ENCODE measurements at regions not wholly inside any gene's neighbourhood (a gene's known extent, or its start where the extent isn't known, plus 50 kb on each side); places are given as distances from the start of the nearest gene placed in this dataset.

DNA sequence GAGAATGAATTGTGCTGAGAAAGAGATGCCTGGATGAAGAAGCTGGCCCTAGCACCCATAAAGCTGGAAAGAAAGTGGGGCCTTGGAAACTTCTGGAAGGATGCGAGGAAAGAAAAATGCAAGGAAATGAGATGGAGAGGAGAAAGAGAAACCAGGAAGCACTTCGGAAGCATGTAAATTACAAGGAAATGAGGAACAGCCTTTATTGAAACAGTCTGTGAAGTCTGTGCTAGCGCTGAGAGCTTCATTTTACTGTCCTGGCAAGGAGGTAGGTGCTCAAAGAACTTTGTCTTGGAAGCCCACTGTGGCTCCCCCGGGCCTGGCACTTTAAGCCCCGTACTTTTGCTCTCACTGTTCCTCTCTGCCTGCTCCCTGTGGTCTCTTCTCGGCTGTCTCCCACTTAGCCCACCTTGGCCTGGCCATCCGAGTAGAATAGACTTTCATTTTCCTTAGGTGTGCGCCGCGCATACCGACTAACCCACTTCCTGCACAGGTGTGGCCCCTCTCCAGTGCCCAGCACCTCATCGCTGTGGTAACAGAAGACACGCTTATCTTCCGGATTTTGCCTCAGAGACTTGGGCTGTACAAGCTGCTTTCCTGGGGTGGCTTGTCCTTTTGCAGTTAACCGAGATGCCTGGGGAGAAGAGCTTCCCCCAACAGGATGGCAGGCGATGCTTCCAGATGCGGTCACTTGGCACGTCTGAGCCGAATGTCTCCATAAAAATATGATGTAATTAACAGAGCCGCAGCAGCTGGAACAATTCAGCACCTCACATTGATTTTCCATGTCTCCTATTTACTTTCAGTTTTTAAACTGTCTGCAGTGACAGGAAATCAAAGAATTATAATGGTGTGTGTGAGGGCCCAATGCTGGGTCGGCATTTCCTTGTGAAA is 199.6 kb downstream of the HRH4 start:
- peak; percentile 80 for DNase-seq (ENCODE audit: low spot score)
- intact Hi-C loops (cut with DNase I) = no loop called here

DNA sequence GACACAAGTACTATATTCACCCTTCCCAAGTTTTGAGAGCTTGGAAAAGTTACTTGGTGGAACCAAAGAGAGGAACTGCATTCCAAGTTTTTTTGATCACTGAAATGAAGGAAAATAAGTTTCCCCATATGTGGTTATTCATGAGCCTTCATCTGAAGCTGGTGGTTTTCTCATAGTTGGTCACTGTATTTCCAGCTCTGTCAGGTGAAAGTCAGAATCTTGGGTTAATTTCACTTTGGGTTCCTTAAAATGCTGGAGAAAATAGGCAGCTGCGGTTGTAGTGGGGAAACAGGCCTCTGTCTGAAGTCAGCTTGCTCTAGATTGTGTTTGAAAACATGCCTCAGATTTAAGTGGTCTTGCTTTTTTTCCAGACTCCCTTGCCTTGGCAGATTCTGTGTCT is 200.5 kb downstream of the HRH4 start:
- DNase-seq (ENCODE audit: low spot score) = no peak
- intact Hi-C loops (cut with DNase I) = no loop called here

DNA sequence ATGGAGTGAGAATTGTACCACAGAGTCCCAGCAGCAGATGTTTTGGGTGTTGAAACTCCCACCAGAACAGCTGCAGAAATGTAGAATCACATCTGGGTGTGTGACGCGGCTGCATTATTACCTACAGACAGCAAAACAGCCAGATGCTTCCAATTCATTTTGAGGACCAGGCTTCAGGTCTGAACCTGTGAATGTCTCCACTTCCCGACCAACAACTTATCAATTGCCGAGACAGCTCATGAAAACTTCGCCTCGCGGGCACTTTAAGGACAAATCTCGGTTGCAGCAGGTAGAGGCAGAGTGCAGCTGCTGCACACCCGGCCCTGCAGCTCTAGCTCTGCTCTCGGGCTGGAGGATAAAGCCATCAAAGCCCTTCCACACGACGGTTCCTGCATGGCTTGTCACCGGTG is 202.0 kb downstream of the HRH4 start:
- intact Hi-C loops (cut with DNase I) = no loop called here

DNA sequence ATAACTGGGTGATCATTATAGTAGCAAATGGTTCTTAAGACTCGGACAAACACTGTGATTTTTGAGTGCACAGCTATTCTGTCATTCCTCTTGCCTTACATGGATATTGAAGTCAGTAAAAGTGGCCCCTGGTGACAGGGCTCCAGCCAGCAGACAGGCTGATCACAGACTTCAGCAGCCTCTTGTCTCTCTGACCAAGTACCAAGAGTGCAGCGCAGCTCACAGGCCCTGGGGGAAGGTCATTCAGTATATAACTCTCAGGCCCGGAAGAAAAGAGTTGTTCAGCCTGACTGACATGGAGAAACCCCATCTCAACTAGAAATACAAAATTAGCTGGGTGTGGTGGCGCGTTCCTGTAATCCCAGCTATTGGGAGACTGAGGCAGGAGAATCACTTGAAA is 202.6 kb downstream of the HRH4 start:
- intact Hi-C loops (cut with DNase I) = no loop called here
- no peak for DNase-seq (ENCODE audit: low spot score)

More for the DNA sequence above, 202.0 kb downstream of the HRH4 start:
- no peak for DNase-seq (ENCODE audit: low spot score)

DNA sequence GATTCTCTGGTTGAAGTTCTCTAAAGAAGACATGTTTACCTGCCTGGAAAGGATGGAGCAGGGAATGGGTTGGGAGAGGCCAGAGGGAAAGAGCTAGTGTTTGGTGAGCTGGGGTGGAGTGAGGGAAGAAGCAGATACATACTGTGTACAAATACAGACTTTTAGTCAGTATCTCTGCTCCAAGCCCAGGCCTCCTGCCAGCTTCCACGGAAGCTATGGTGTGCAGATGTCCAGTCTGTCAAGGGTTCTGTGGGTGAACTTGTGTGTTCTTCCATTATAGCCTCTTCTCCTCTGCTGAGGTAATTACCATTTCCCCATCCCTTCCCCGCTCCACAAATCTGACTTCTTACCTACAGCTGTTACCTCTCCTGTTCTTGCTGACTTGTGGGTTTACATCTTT is 208.6 kb downstream of the HRH4 start:
- DNase-seq (ENCODE audit: low spot score) = no peak
- intact Hi-C loops (cut with DNase I) = no loop called here

DNA sequence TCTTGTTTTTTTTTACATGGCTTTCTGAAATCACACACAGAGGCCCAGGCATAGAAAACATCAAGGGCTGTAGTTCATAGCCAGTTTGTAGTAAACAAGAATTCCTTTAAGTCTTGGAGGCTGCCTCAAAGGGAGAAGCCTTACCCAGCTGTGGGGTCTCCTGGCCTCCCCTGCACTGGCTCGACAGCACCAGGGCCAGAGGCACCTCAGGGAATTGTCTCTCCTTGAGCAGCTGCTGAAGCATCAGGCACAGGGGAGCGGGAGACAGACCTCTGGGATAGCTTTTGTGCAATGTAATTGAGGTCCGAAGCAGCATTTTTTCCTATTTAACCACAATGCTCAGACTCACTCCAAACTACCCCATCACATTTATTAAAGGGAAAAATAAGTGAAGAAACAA is 209.1 kb downstream of the HRH4 start:
- intact Hi-C loops (cut with DNase I) = no loop called here
- DNase-seq (ENCODE audit: low spot score) = no peak

DNA sequence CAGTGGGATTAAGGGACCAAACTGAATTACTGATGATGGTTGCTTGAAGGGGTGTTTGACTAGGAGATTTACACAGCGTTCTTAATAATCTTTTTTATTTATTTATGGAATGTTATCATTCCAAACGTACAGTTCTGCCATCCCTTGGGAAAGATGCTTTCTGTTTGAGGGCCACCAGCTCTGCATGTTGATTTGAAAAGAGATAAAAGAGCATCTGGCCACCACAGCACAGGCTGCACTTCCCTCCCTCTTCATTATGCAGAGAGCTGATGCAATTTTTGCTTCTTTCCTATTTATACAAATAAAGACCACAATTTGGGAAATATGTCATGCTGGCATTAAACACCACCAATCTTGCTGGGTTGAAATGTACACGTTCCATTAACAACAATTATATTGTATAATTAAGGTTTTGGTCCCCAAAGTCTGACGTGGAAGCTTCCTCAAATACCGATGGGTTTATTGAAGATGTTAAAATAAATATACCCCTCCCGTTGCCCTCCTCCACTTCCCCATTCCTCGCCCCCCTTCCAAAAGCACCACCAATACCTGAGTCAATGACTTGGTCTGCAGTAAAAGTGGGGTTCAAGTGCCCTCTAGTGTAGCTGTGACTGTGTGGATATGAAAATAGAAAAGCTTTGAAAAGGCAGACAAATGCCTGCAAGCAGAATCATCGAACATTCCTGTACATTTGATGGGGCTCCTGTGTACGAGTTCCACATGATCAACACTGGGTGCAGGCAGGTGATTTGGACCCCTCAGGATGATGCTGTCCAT is 211.9 kb downstream of the HRH4 start:
- intact Hi-C loops (cut with DNase I) = no loop called here
- DNase-seq (ENCODE audit: low spot score) = no peak

DNA sequence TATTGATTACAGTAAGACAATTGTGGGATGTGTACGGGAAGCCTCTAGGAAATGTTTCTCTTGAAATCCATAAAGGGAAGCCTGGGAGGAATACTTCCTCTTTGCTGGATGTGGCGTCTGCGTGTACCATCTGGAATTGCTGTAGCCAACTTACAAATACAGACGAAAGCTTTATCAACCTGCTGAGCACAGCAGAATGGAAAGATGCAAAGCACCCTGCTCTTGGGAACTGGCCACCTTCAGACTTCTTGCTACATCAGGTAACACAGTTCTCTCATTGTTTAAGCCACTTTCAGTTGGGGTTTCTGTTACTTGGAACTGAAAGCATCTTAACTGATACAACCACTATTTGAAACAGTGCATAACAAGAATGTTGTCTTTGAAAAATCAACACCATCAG is 213.8 kb downstream of the HRH4 start:
- DNase-seq (ENCODE audit: low spot score) = no peak
- intact Hi-C loops (cut with DNase I) = no loop called here

DNA sequence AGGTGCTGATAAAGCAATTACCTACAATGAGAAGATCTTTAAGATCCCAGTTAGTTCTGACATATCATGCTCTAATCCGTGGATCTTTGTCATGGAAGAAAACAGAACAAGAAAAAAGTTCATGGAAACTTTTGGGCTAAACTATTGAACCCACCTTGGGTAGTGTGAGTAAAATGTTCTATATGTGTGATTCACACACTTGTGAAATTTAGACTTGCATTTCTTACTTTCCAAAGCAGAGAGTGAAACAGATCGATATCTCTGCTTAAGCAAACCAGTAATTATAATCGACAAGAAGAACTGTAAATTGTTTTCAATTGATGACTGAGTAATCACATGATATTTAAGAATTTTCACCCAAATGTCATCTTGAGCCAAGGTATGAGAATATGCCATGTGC is 214.2 kb downstream of the HRH4 start:
- no peak for DNase-seq (ENCODE audit: low spot score)
- intact Hi-C loops (cut with DNase I) = no loop called here

DNA sequence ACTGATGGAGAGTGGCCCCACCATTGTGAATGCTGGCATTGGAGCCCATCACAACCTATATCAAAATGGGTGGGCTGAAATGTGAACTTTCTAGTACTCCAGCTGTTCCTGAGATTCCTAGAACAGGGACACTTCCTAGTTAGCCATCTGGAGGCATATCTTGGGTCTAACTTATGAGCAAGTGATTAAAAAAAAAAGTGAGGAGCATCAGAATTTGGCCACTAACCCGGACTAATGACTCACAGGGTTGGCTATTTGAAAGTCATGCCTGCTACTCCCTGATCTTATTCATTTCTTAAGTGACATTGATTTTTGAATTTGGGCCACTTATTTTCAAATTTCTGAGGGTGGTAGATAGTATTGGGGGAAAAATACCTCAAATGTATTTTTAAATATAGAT is 216.6 kb downstream of the HRH4 start:
- no peak for DNase-seq (ENCODE audit: low spot score)
- intact Hi-C loops (cut with DNase I) = no loop called here

DNA sequence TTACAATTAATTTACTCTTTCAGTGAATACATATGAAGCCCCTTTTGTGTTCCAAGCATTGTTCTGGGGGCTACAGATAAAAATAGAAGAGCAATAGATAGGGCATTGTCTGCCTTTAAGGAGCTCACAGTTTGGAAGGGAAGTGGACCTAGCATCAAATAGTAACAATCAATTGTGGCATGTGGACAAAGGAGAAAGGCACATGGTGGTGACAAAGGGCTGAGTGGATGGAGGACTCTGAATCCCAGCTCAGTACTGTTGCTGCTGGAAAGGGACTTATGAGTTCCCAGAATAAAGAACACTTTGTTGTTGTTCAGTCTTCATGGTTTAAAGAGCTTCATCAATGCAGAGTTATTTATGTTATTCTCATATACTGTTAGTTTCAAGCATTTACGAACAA is 217.7 kb downstream of the HRH4 start:
- intact Hi-C loops (cut with DNase I) = no loop called here
- DNase-seq (ENCODE audit: low spot score) = no peak

DNA sequence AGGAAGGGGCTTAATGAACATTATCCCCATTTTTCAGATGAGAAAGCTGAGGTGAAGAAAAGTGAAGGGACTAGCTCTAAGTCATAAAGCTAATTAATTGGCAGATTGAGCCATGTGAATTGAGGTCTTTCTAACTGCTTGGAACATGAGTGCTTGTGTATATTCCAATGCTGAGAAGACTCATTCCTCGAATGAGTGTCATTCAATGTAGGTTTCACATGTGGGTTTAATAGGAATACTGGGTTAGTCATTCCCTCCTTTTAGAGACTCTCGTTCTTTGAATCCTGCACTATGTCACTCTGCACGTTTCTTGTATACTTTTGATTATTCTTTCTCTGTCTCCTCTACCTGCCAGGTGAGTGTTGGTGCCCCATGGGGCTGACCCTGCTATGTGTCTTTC is 218.2 kb downstream of the HRH4 start:
- intact Hi-C loops (cut with DNase I) = no loop called here
- DNase-seq (ENCODE audit: low spot score) = no peak

DNA sequence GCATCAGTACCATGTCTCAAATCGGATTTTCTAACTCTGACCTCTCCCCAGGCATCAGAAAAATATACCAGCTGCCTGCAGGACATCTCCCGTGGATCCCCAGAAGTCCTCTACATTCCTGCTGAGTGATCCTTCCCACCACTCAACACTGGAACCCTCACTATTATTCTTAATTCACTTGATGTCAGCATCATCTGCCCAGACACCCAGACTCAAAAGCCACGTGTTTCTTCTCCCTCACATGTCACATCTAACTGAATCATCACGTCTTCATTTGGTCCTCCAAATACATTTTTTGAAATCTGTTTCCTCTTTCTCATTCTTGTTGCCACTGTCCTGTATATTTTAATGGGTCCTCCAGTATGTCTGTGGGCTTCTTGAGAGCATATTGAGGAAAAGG is 218.6 kb downstream of the HRH4 start:
- no peak for DNase-seq (ENCODE audit: low spot score)
- intact Hi-C loops (cut with DNase I) = no loop called here

DNA sequence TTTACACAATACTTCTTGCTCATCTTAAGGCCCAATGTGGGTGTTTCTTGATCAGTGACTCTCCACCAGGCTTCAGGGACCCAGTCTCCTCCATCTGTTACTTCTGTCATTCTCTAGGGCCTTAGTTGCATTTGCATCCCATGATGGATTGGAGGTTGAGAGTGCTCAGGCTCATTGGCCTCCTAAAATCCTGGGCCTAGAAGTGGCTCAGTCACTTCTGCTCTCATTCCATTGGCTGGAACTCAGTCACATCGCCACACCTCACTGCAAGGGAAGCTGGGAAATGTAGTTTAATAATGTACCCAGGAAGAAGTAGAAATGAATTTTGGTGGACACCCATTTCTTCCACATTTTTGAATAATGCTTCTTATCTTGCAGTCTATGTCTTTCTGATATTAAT is 223.5 kb downstream of the HRH4 start:
- intact Hi-C loops (cut with DNase I) = no loop called here

DNA sequence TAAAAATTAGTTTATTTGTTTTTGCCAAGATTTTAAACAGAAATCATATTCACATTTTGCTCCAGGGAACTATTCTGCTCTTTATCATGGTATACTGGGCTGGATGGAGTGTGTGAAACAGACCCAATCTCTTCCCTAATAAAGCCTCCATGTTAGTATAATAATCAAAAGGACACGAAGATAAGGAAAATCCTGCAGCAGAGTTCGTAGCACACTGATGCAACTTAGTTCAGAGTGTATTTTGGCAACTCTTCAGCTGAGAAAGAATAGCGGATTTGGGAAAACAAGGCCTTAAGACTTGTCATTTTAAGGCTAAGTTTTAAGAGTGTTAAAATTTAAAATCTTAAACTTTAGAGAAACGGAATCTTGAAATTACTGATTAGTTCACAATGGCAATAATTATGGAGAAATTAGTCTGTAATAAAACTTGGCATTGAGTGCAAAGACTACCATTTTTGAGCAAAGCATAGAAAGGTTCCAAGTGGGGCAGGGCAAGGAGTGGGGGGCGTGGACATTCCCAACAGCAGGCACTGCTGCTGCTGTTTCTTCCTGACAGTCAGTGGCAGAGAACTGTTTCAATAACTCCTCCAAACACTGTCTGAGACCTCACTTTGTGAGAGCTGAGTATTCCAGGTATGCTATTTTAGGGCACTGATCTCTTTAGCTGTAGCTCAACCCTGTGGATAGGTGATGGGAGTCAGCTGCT is 225.0 kb downstream of the HRH4 start:
- intact Hi-C loops (cut with DNase I) = no loop called here

More for the DNA sequence above, 223.5 kb downstream of the HRH4 start:
- no peak for DNase-seq (ENCODE audit: low spot score)

DNA sequence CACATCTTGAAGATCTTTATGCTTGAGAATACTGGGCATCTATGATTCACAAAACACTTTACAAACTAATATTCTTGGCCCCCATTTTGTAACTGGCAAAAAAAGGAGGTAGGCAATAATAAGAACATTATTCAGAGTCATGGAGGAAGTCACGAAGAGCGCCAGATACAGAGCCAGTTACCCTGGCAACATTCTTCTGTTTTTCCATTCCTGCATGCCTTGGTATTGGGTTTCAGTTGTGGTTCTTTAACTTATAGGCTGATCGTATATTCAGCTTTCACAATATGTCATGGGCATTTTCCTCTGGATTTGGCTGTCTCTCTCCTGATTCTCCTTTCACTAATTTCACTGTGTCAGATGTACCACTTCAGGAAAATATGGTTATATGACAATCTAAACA is 234.7 kb downstream of the HRH4 start:
- intact Hi-C loops (cut with DNase I) = no loop called here
- DNase-seq (ENCODE audit: low spot score) = no peak

More for the DNA sequence above, 225.0 kb downstream of the HRH4 start:
- DNase-seq (ENCODE audit: low spot score) = no peak

DNA sequence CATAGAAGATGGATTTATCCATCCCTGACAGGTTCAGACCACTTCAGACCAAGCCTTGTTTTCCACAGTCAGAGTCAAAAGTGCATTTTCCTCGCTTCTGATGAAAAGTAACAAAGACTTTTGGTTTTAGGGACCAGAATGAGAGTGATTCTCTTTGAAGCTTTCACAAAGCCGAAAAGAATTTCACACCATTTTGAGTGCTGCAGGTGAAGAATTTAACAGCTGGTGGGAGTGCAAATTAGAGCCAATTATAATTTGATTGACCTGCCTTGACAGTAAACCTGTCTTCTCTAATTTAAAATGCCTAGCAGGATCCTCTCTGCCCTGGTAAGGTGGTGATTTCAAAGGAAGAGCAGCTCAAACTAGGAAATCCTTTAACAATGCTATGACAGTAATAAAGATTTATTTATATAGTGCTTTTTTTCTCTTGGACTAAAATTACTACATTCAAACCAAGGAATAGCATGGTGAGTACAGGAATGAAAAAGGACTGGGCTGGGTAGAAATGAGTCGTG is 241.6 kb downstream of the HRH4 start:
- no peak for DNase-seq (ENCODE audit: low spot score)
- intact Hi-C loops (cut with DNase I) = no loop called here

DNA sequence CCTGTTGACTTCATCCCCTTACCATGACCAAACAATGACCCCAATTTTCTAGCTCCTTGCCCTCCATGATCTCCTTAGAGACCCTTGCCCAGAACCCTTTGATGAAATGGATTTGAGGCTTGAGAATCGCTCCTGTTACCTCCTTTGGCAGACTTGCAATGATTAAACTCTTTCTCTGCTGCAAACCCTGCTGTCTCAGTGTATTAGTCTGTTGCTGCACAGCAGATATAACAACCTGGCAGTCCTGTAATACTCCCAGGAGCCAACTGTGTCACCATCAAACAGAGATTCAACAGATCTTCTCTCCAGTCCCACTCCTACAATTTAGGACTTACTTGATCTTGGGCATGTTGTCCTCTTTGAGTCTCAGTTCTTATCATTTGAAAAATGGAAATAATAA is 242.9 kb downstream of the HRH4 start:
- intact Hi-C loops (cut with DNase I) = no loop called here
- no peak for DNase-seq (ENCODE audit: low spot score)

DNA sequence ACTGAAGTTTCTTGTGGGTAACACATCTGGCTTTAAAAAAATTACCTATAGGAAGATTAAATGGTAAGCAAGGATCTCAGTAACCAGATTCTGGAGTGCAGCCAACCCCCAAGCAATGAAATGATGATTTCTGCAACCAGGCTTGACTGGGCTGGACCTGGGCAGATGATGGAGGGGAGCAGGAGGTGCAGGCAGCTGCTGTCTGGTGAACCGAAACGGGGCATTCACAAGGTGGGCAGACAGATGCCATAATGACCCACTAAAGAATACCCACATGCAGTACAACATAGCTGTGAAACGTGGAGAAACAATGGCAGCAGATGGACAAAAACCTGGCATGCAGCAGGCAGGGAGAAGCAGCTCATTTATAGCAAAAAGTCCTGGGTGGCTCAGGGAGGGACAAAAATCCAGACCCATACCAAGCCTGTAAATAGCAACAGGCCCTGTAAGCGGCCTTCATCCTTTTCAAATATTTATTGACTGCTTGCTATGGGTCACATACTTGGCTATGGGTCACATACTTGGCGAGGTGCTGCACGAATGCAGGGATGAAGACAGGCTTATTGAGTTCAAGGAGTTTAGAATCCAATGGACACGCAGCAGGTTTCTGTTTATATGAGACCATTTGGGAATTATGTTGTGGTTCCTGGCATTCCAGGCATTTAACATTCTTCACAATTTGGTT is 244.7 kb downstream of the HRH4 start:
- intact Hi-C loops (cut with DNase I) = no loop called here
- no peak for DNase-seq (ENCODE audit: low spot score)

All from posterior vena cava (tissue), 2 donors.